SK-N-SH treated with all-trans-retinoic acid at 6 μM for 48 hours (cell line): ENCODE measurements at regions not wholly inside any gene's neighbourhood (a gene's known extent, or its start where the extent isn't known, plus 50 kb on each side); places are given as distances from the start of the nearest gene placed in this dataset.

Source experiments
- ATAC-seq: fragments of 200-7000 bp; cut with Tn5 transposase; 3 replicates; pipeline ENCODE4 v1.9.1; 2020; ENCODE audit warnings: mild to moderate bottlenecking, moderate library complexity
- ARNTL ChIP-seq: fragments of 450-650 bp; formaldehyde crosslinking; IDR thresholded peaks from 2 replicates; pipeline ENCODE4 v1.5.0; 2020; ENCODE audit warnings: low read depth, mild to moderate bottlenecking, moderate library complexity, borderline replicate concordance
- BACH2 ChIP-seq: fragments of 250-450 bp; sonication (Bioruptor Pico); IDR thresholded peaks from 2 replicates; pipeline ENCODE4 v1.9.0; 2021; ENCODE audit warnings: mild to moderate bottlenecking, borderline replicate concordance
- CSRNP3 ChIP-seq: fragments of 250-450 bp; sonication (Bioruptor Pico); IDR thresholded peaks from 2 replicates; pipeline ENCODE4 v1.5.1; 2021; ENCODE audit warnings: mild to moderate bottlenecking, moderate library complexity
- ESRRG ChIP-seq: fragments of 250-450 bp; sonication (Bioruptor Pico); IDR thresholded peaks from 2 replicates; pipeline ENCODE4 v1.6.1; 2021; ENCODE audit warnings: mild to moderate bottlenecking
- GLIS3 ChIP-seq: fragments of 250-450 bp; sonication (Bioruptor Pico); IDR thresholded peaks from 2 replicates; pipeline ENCODE4 v1.5.0; 2020; ENCODE audit warnings: mild to moderate bottlenecking, moderate library complexity
- ISL1 ChIP-seq: fragments of 250-450 bp; sonication (Bioruptor Pico); IDR thresholded peaks from 2 replicates; pipeline ENCODE4 v2.1.2; 2022; ENCODE audit warnings: mild to moderate bottlenecking, moderate library complexity
- OSR1 ChIP-seq: fragments of 250-450 bp; sonication (Bioruptor Pico); IDR thresholded peaks from 2 replicates; pipeline ENCODE4 v1.8.0; 2022; ENCODE audit warnings: moderate library complexity, mild to moderate bottlenecking, inconsistent platforms
- POU6F1 ChIP-seq: fragments of 250-450 bp; sonication (Bioruptor Pico); IDR thresholded peaks from 2 replicates; pipeline ENCODE4 v1.8.0; 2021; ENCODE audit warnings: low read depth, mild to moderate bottlenecking, moderate library complexity, borderline replicate concordance
- PPARA ChIP-seq: fragments of 250-450 bp; sonication (Bioruptor Pico); IDR thresholded peaks from 2 replicates; pipeline ENCODE4 v1.5.0; 2020; ENCODE audit warnings: mild to moderate bottlenecking, borderline replicate concordance
- RARB ChIP-seq: fragments of 250-450 bp; sonication (Bioruptor Pico); IDR thresholded peaks from 2 replicates; pipeline ENCODE4 v1.8.0; 2021; ENCODE audit warnings: mild to moderate bottlenecking, moderate library complexity
- SNAI2 ChIP-seq: fragments of 250-450 bp; sonication (Bioruptor Pico); IDR thresholded peaks from 2 replicates; pipeline ENCODE4 v1.5.0; 2020; ENCODE audit warnings: mild to moderate bottlenecking, moderate library complexity
- TCF4 ChIP-seq: fragments of 250-450 bp; sonication (Bioruptor Pico); IDR thresholded peaks from 2 replicates; pipeline ENCODE4 v1.8.0; 2021; ENCODE audit warnings: mild to moderate bottlenecking, moderate library complexity, borderline replicate concordance
- TOX ChIP-seq: fragments of 250-450 bp; sonication (Bioruptor Pico); IDR thresholded peaks from 2 replicates; pipeline ENCODE4 v1.8.0; 2021; ENCODE audit warnings: mild to moderate bottlenecking, moderate library complexity, borderline replicate concordance
- TSHZ2 ChIP-seq: fragments of 250-450 bp; sonication (Bioruptor Pico); IDR thresholded peaks from 2 replicates; pipeline ENCODE4 v1.5.0; 2020; ENCODE audit warnings: mild to moderate bottlenecking, moderate library complexity
- ZC3H10 ChIP-seq: fragments of 250-450 bp; sonication (Bioruptor Pico); IDR thresholded peaks from 2 replicates; pipeline ENCODE4 v1.5.1; 2021; ENCODE audit warnings: mild to moderate bottlenecking, moderate library complexity
- ZNF565 ChIP-seq: fragments of 450-650 bp; formaldehyde crosslinking; conservative IDR thresholded peaks from 2 replicates; pipeline ENCODE4 v1.5.0; 2020; ENCODE audit warnings: low read depth, mild to moderate bottlenecking, moderate library complexity
- ZNF70 ChIP-seq: fragments of 450-650 bp; formaldehyde crosslinking; IDR thresholded peaks from 2 replicates; pipeline ENCODE4 v1.5.0; 2020; ENCODE audit warnings: mild to moderate bottlenecking, moderate library complexity
- ZNF8 ChIP-seq: fragments of 450-650 bp; formaldehyde crosslinking; IDR thresholded peaks from 2 replicates; pipeline ENCODE4 v1.5.0; 2020; ENCODE audit warnings: mild to moderate bottlenecking, moderate library complexity
- TF ChIP-seq, protein P1 (sequence below): fragments of 250-450 bp; sonication (Bioruptor Pico); IDR thresholded peaks from 2 replicates; pipeline ENCODE4 v1.5.1; 2020; ENCODE audit warnings: low read depth, mild to moderate bottlenecking, moderate library complexity
- TF ChIP-seq, protein P2 (sequence below): fragments of 250-450 bp; sonication (Bioruptor Pico); IDR thresholded peaks from 2 replicates; pipeline ENCODE4 v1.8.0; 2020; ENCODE audit warnings: mild to moderate bottlenecking, moderate library complexity, borderline replicate concordance

- TF ChIP-seq ZNF8 (CRISPR knock-in tag): no peak
- TF ChIP-seq CSRNP3 (CRISPR knock-in tag): no peak
- TF ChIP-seq TOX: no peak
- no peak for TF ChIP-seq ZNF70 (CRISPR knock-in tag)
- TF ChIP-seq OSR1 (CRISPR knock-in tag): no peak
- no peak for TF ChIP-seq BACH2 (CRISPR knock-in tag)
- TF ChIP-seq ZC3H10 (CRISPR knock-in tag): no peak
- no peak for TF ChIP-seq SNAI2
- no peak for TF ChIP-seq TCF4 (CRISPR knock-in tag)
- TF ChIP-seq TSHZ2 (CRISPR knock-in tag): no peak
- no peak for TF ChIP-seq RARB (CRISPR knock-in tag)
- TF ChIP-seq POU6F1: no peak
- ATAC-seq: no peak
Measured at GRCh38 chr6:147061252-147061651, 143.0 kb upstream of the STXBP5 start.

GRCh38 chr6:147063469-147064031 lies 140.7 kb upstream of the STXBP5 start:
- ATAC-seq: peak; percentile 96
- TF ChIP-seq PPARA (CRISPR knock-in tag) (no peak), ZC3H10 (CRISPR knock-in tag) (0 out of 2 replicates have a peak, but pooled peaks have one; percentile 25), POU6F1 (no peak), ISL1 (peak; percentile 32; the same call in 1 of the 2 replicates), TCF4 (CRISPR knock-in tag) (no peak), TOX (peak; percentile 53; the same call in 1 of the 2 replicates), RARB (CRISPR knock-in tag) (no peak)
- TF ChIP-seq, protein P1, sequence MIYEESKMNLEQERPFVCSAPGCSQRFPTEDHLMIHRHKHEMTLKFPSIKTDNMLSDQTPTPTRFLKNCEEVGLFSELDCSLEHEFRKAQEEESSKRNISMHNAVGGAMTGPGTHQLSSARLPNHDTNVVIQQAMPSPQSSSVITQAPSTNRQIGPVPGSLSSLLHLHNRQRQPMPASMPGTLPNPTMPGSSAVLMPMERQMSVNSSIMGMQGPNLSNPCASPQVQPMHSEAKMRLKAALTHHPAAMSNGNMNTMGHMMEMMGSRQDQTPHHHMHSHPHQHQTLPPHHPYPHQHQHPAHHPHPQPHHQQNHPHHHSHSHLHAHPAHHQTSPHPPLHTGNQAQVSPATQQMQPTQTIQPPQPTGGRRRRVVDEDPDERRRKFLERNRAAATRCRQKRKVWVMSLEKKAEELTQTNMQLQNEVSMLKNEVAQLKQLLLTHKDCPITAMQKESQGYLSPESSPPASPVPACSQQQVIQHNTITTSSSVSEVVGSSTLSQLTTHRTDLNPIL (CRISPR knock-in tag): no peak
- TF ChIP-seq, protein P2, sequence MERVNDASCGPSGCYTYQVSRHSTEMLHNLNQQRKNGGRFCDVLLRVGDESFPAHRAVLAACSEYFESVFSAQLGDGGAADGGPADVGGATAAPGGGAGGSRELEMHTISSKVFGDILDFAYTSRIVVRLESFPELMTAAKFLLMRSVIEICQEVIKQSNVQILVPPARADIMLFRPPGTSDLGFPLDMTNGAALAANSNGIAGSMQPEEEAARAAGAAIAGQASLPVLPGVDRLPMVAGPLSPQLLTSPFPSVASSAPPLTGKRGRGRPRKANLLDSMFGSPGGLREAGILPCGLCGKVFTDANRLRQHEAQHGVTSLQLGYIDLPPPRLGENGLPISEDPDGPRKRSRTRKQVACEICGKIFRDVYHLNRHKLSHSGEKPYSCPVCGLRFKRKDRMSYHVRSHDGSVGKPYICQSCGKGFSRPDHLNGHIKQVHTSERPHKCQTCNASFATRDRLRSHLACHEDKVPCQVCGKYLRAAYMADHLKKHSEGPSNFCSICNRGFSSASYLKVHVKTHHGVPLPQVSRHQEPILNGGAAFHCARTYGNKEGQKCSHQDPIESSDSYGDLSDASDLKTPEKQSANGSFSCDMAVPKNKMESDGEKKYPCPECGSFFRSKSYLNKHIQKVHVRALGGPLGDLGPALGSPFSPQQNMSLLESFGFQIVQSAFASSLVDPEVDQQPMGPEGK: no peak

DNA sequence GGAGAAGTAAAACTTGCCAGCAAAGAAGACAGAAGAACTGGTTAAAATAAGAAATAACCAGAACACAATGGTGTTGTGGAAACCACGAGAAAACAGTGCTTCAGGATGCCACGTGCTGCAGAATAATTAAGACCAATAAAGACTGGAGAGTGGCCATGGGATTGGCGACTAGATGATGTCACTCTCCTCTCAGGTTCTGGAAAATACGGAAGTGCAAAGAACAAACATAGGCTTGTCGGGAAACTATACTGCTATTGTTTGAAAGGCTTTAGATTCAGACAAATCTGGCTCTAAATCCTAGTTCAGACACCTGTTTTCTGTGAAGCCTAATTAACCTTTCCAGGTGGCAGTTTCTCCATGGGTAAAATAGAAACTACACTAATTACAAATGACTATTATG lies 138.4 kb upstream of the STXBP5 start:
- ATAC-seq: no peak
- no peak for TF ChIP-seq GLIS3 (CRISPR knock-in tag)
- TF ChIP-seq ARNTL (CRISPR knock-in tag): no peak
- no peak for TF ChIP-seq BACH2 (CRISPR knock-in tag)
- no peak for TF ChIP-seq ZNF565
- TF ChIP-seq TCF4 (CRISPR knock-in tag): no peak
- TF ChIP-seq OSR1 (CRISPR knock-in tag): no peak
- no peak for TF ChIP-seq ESRRG (CRISPR knock-in tag)
